Neural progenitor cell (in vitro differentiated cells): ENCODE measurements at regions not wholly inside any gene's neighbourhood (a gene's known extent, or its start where the extent isn't known, plus 50 kb on each side); places are given as distances from the start of the nearest gene placed in this dataset. TPM values are rescaled to one million over a fixed set of nuclear protein-coding genes. Genes with fewer than 3 reads are reported as not detected.

ENCODE experiments used
- small RNA-seq: library from RNA; depleted of rRNA; stranded (forward); fragments of <200 nt; gene quantifications from one replicate; pipeline ENCODE3, GENCODE V24; 2015

Small RNA genes in the stretch of these regions (small RNA-seq; reads per million reads assigned to genes)
- not detected for gene AL731768.1
